GM23338 (cell line): ENCODE measurements at regions not wholly inside any gene's neighbourhood (a gene's known extent, or its start where the extent isn't known, plus 50 kb on each side); places are given as distances from the start of the nearest gene placed in this dataset.

Experiments
- ATAC-seq: fragments of 200-7000 bp; cut with Tn5 transposase; 3 replicates; pipeline ENCODE4 v1.9.1; 2020
- DNase-seq: peaks from one replicate; pipeline ENCODE4 v3.0.0-alpha.2; 2015; ENCODE audit warnings: low spot score
- H2AFZ ChIP-seq: fragments of 200-600 bp; sonication (generic); 2 replicates; pipeline ENCODE4 v1.8.0; 2016; ENCODE audit warnings: antibody characterized with exemption, mild to moderate bottlenecking, moderate library complexity
- H3F3A ChIP-seq: fragments of 200-600 bp; sonication (generic); replicated peaks from 2 replicates; pipeline ENCODE4 v1.8.0; 2017; ENCODE audit warnings: antibody characterized with exemption, mixed run types, low read depth
- H3K27ac ChIP-seq: fragments of 200-600 bp; sonication (generic); 2 replicates; pipeline ENCODE4 v1.6.1; 2016; ENCODE audit warnings: low read depth
- H3K27me3 ChIP-seq: fragments of 200-600 bp; sonication (generic); 2 replicates; pipeline ENCODE4 v1.8.0; 2016; ENCODE audit warnings: mild to moderate bottlenecking, mixed run types, moderate library complexity; ENCODE audit not compliant: insufficient read depth
- H3K36me3 ChIP-seq: fragments of 200-600 bp; sonication (generic); 2 replicates; pipeline ENCODE4 v1.8.0; 2016; ENCODE audit warnings: mild to moderate bottlenecking; ENCODE audit not compliant: insufficient read depth
- H3K4me1 ChIP-seq: fragments of 200-600 bp; sonication (generic); 2 replicates; pipeline ENCODE4 v1.8.0; 2016; ENCODE audit warnings: mild to moderate bottlenecking, moderate library complexity; ENCODE audit not compliant: insufficient read depth
- H3K4me2 ChIP-seq: fragments of 200-600 bp; sonication (generic); 2 replicates; pipeline ENCODE4 v1.7.1; 2017; ENCODE audit warnings: mixed run types
- H3K4me3 ChIP-seq: fragments of 200-600 bp; sonication (generic); 2 replicates; pipeline ENCODE4 v1.6.1; 2016; ENCODE audit warnings: mixed run types
- H3K79me2 ChIP-seq: fragments of 200-600 bp; sonication (generic); replicated peaks from 2 replicates; pipeline ENCODE4 v1.8.0; 2017; ENCODE audit warnings: mild to moderate bottlenecking; ENCODE audit not compliant: insufficient read depth
- H3K9me2 ChIP-seq: fragments of 200-600 bp; sonication (generic); 2 replicates; pipeline ENCODE4 v1.8.0; 2017; ENCODE audit not compliant: insufficient read depth
- H4K20me1 ChIP-seq: fragments of 200-600 bp; sonication (generic); replicated peaks from 2 replicates; pipeline ENCODE4 v1.8.0; 2017; ENCODE audit warnings: mild to moderate bottlenecking; ENCODE audit not compliant: insufficient read depth
- H3K27ac Mint-ChIP-seq: 2 replicates; pipeline ENCODE4 v1.8.0; 2020; ENCODE audit warnings: inconsistent platforms, mild to moderate bottlenecking, moderate library complexity, mixed read lengths
- H3K27me3 Mint-ChIP-seq: 3 replicates; pipeline ENCODE4 v1.8.0; 2022; ENCODE audit warnings: low read depth, mild to moderate bottlenecking, moderate library complexity, mixed read lengths, inconsistent platforms; ENCODE audit not compliant: insufficient read depth, poor library complexity
- H3K36me3 Mint-ChIP-seq: 3 replicates; pipeline ENCODE4 v1.8.0; 2021; ENCODE audit warnings: low read depth, mild to moderate bottlenecking, inconsistent platforms, moderate library complexity, mixed read lengths
- H3K4me1 Mint-ChIP-seq: 3 replicates; pipeline ENCODE4 v1.8.0; 2020; ENCODE audit warnings: mild to moderate bottlenecking, inconsistent platforms, mixed read lengths
- H3K4me3 Mint-ChIP-seq: 3 replicates; pipeline ENCODE4 v1.8.0; 2021; ENCODE audit warnings: moderate library complexity, mild to moderate bottlenecking, inconsistent platforms, mixed read lengths
- H3K9me3 Mint-ChIP-seq: 3 replicates; pipeline ENCODE4 v1.8.0; 2020; ENCODE audit warnings: moderate library complexity, mild to moderate bottlenecking, inconsistent platforms, mixed read lengths
- CREB1 ChIP-seq: fragments of 250-450 bp; sonication (Bioruptor Pico); IDR thresholded peaks from 2 replicates; pipeline ENCODE4 v1.5.0; 2020; ENCODE audit warnings: low read depth, mild to moderate bottlenecking, moderate library complexity
- EZH2 ChIP-seq: fragments of 200-600 bp; sonication (generic); IDR thresholded peaks from one replicate; pipeline ENCODE4 v1.8.0; 2017; ENCODE audit warnings: antibody characterized with exemption, mild to moderate bottlenecking, low read depth; ENCODE audit not compliant: unreplicated experiment
- EZH2phosphoT487 ChIP-seq: fragments of 200-600 bp; sonication (generic); IDR thresholded peaks from one replicate; pipeline ENCODE4 v1.8.1; 2018; ENCODE audit warnings: antibody characterized with exemption; ENCODE audit not compliant: unreplicated experiment
- JUNB ChIP-seq: IDR thresholded peaks from one replicate; pipeline ENCODE4 v1.6.1; 2016; ENCODE audit warnings: antibody characterized with exemption; ENCODE audit not compliant: unreplicated experiment
- NANOG ChIP-seq: IDR thresholded peaks from 2 replicates; pipeline ENCODE4 v1.6.1; 2016; ENCODE audit warnings: antibody characterized with exemption, borderline replicate concordance
- POLR2AphosphoS5 ChIP-seq: IDR thresholded peaks from 2 replicates; pipeline ENCODE4 v1.6.1; 2016; ENCODE audit warnings: antibody characterized with exemption, low read depth
- STAT1 ChIP-seq: IDR thresholded peaks from one replicate; pipeline ENCODE4 v1.6.1; 2016; ENCODE audit warnings: antibody characterized with exemption; ENCODE audit not compliant: unreplicated experiment
- ZNF114 ChIP-seq: fragments of 250-450 bp; sonication (Bioruptor Pico); IDR thresholded peaks from 2 replicates; pipeline ENCODE4 v1.5.0; 2020; ENCODE audit warnings: mild to moderate bottlenecking, moderate library complexity
- ZNF331 ChIP-seq: fragments of 250-450 bp; sonication (Bioruptor Pico); IDR thresholded peaks from 2 replicates; pipeline ENCODE4 v1.5.0; 2020; ENCODE audit warnings: low read depth, mild to moderate bottlenecking, moderate library complexity
- TF ChIP-seq, protein P1 (sequence below): IDR thresholded peaks from one replicate; pipeline ENCODE4 v1.6.1; 2018; ENCODE audit warnings: antibody characterized with exemption; ENCODE audit not compliant: unreplicated experiment
- TF ChIP-seq, protein P2 (sequence below): fragments of 250-450 bp; sonication (Bioruptor Pico); IDR thresholded peaks from 2 replicates; pipeline ENCODE4 v1.5.0; 2020; ENCODE audit warnings: mild to moderate bottlenecking, moderate library complexity

DNA sequence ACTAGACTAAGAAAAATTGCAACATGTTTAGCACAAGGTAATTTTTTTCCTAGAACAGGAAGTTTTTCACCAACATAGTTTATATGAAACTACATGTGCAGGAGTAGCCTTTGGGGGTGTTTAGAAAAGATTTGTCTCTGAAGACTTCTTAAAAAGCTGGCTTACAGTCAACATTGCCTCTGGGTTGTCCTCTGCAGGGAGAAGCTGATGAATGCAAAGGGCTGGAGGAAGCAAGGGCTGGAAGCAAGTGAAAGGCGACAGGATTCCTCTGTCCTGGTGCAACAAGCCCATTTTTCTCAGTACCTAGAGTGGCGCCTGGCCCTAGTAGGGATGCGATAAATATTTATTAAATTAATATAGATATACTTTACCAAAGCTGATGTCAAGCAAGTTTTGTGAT lies 180.3 kb upstream of the LCORL start:
- ATAC-seq (peak; percentile 37; the same call in 2 of the 3 replicates), DNase-seq (no peak)
- Mint-ChIP-seq H3K27ac (no peak overlapping the region), H3K27me3 (no peaks in the 10 kb centered on the region), H3K4me1 (no peaks in the 10 kb centered on the region), H3K36me3 (no peaks in the 10 kb centered on the region), H3K4me3 (no peak overlapping the region), H3K9me3 (no peaks in the 10 kb centered on the region)
- Histone ChIP-seq H3K27me3 (no peaks in the 10 kb centered on the region), H3K4me1 (no peaks in the 10 kb centered on the region), H2AFZ (no peak overlapping the region), H3F3A (no peaks in the 10 kb centered on the region), H3K4me3 (no peak overlapping the region), H4K20me1 (no peaks in the 10 kb centered on the region; the same call in 1 of the 2 replicates), H3K9me2 (peaks cover 7% of the 10 kb centered on the region), H3K79me2 (no peaks in the 10 kb centered on the region), H3K27ac (no peak overlapping the region), H3K4me2 (no peak overlapping the region), H3K36me3 (no peaks in the 10 kb centered on the region)
- TF ChIP-seq NANOG (no peak), ZNF114 (CRISPR knock-in tag) (no peak), JUNB (no peak), STAT1 (no peak), CREB1 (CRISPR knock-in tag) (no peak), ZNF331 (CRISPR knock-in tag) (no peak), POLR2AphosphoS5 (no peak), EZH2phosphoT487 (no peak), EZH2 (no peak)
- TF ChIP-seq, protein P1, sequence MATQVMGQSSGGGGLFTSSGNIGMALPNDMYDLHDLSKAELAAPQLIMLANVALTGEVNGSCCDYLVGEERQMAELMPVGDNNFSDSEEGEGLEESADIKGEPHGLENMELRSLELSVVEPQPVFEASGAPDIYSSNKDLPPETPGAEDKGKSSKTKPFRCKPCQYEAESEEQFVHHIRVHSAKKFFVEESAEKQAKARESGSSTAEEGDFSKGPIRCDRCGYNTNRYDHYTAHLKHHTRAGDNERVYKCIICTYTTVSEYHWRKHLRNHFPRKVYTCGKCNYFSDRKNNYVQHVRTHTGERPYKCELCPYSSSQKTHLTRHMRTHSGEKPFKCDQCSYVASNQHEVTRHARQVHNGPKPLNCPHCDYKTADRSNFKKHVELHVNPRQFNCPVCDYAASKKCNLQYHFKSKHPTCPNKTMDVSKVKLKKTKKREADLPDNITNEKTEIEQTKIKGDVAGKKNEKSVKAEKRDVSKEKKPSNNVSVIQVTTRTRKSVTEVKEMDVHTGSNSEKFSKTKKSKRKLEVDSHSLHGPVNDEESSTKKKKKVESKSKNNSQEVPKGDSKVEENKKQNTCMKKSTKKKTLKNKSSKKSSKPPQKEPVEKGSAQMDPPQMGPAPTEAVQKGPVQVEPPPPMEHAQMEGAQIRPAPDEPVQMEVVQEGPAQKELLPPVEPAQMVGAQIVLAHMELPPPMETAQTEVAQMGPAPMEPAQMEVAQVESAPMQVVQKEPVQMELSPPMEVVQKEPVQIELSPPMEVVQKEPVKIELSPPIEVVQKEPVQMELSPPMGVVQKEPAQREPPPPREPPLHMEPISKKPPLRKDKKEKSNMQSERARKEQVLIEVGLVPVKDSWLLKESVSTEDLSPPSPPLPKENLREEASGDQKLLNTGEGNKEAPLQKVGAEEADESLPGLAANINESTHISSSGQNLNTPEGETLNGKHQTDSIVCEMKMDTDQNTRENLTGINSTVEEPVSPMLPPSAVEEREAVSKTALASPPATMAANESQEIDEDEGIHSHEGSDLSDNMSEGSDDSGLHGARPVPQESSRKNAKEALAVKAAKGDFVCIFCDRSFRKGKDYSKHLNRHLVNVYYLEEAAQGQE = no peak
- TF ChIP-seq, protein P2, sequence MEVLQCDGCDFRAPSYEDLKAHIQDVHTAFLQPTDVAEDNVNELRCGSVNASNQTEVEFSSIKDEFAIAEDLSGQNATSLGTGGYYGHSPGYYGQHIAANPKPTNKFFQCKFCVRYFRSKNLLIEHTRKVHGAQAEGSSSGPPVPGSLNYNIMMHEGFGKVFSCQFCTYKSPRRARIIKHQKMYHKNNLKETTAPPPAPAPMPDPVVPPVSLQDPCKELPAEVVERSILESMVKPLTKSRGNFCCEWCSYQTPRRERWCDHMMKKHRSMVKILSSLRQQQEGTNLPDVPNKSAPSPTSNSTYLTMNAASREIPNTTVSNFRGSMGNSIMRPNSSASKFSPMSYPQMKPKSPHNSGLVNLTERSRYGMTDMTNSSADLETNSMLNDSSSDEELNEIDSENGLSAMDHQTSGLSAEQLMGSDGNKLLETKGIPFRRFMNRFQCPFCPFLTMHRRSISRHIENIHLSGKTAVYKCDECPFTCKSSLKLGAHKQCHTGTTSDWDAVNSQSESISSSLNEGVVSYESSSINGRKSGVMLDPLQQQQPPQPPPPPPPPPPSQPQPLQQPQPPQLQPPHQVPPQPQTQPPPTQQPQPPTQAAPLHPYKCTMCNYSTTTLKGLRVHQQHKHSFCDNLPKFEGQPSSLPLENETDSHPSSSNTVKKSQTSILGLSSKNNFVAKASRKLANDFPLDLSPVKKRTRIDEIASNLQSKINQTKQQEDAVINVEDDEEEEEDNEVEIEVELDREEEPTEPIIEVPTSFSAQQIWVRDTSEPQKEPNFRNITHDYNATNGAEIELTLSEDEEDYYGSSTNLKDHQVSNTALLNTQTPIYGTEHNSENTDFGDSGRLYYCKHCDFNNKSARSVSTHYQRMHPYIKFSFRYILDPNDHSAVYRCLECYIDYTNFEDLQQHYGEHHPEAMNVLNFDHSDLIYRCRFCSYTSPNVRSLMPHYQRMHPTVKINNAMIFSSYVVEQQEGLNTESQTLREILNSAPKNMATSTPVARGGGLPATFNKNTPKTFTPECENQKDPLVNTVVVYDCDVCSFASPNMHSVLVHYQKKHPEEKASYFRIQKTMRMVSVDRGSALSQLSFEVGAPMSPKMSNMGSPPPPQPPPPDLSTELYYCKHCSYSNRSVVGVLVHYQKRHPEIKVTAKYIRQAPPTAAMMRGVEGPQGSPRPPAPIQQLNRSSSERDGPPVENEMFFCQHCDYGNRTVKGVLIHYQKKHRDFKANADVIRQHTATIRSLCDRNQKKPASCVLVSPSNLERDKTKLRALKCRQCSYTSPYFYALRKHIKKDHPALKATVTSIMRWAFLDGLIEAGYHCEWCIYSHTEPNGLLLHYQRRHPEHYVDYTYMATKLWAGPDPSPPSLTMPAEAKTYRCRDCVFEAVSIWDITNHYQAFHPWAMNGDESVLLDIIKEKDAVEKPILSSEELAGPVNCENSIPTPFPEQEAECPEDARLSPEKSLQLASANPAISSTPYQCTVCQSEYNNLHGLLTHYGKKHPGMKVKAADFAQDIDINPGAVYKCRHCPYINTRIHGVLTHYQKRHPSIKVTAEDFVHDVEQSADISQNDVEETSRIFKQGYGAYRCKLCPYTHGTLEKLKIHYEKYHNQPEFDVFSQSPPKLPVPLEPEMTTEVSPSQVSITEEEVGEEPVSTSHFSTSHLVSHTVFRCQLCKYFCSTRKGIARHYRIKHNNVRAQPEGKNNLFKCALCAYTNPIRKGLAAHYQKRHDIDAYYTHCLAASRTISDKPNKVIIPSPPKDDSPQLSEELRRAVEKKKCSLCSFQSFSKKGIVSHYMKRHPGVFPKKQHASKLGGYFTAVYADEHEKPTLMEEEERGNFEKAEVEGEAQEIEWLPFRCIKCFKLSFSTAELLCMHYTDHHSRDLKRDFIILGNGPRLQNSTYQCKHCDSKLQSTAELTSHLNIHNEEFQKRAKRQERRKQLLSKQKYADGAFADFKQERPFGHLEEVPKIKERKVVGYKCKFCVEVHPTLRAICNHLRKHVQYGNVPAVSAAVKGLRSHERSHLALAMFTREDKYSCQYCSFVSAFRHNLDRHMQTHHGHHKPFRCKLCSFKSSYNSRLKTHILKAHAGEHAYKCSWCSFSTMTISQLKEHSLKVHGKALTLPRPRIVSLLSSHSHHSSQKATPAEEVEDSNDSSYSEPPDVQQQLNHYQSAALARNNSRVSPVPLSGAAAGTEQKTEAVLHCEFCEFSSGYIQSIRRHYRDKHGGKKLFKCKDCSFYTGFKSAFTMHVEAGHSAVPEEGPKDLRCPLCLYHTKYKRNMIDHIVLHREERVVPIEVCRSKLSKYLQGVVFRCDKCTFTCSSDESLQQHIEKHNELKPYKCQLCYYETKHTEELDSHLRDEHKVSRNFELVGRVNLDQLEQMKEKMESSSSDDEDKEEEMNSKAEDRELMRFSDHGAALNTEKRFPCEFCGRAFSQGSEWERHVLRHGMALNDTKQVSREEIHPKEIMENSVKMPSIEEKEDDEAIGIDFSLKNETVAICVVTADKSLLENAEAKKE (CRISPR knock-in tag) = no peak
